ENCODE measurements at regions not wholly inside any gene's neighbourhood (a gene's known extent, or its start where the extent isn't known, plus 50 kb on each side); places are given as distances from the start of the nearest gene placed in this dataset.

DNA sequence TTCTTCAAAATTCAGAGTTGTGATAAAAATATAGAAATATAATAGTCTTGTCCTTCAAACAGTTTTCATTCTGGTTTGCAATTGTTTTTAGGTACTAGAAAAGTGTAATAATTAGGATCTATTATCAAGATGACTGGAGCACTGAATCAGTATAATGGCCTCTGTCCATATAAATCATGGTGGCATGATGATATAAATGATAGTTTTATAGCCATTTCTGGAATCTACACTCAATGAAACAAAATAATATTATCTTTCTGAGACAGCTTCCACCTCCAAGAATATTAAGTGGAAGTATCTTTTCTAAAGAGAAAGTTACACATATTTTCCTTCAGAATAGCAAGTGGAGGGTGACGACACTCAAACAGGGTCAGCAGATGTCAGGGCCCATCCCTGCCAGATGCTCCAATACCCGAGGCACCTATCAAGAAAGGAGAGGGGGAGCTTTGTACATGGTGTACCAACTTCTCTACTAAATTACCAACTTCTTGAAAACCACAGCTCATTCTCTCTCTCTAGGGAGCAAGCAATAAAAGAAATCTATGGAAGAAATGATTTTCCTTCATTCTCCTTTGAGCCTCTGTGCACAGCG lies 882.7 kb upstream of the CHAC2 start:
- Histone ChIP-seq H3K4me1 (no peaks in the 10 kb centered on the region), H3K27me3 (no peaks in the 10 kb centered on the region), H3K27ac (no peak overlapping the region), H3K36me3 (no peaks in the 10 kb centered on the region), H3K4me3 (no peak overlapping the region), H3K9me3 (no peaks in the 10 kb centered on the region)
- TF ChIP-seq POLR2A (IDR thresholded peaks at IDR 0.05) = no peak
- TF ChIP-seq, protein P1, sequence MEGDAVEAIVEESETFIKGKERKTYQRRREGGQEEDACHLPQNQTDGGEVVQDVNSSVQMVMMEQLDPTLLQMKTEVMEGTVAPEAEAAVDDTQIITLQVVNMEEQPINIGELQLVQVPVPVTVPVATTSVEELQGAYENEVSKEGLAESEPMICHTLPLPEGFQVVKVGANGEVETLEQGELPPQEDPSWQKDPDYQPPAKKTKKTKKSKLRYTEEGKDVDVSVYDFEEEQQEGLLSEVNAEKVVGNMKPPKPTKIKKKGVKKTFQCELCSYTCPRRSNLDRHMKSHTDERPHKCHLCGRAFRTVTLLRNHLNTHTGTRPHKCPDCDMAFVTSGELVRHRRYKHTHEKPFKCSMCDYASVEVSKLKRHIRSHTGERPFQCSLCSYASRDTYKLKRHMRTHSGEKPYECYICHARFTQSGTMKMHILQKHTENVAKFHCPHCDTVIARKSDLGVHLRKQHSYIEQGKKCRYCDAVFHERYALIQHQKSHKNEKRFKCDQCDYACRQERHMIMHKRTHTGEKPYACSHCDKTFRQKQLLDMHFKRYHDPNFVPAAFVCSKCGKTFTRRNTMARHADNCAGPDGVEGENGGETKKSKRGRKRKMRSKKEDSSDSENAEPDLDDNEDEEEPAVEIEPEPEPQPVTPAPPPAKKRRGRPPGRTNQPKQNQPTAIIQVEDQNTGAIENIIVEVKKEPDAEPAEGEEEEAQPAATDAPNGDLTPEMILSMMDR (IDR thresholded peaks at IDR 0.05) = no peak
- intact Hi-C loops (cut with DNase I; ENCODE audit: low total_unique reads) = no loop called here
- no peak for DNase-seq

DNA sequence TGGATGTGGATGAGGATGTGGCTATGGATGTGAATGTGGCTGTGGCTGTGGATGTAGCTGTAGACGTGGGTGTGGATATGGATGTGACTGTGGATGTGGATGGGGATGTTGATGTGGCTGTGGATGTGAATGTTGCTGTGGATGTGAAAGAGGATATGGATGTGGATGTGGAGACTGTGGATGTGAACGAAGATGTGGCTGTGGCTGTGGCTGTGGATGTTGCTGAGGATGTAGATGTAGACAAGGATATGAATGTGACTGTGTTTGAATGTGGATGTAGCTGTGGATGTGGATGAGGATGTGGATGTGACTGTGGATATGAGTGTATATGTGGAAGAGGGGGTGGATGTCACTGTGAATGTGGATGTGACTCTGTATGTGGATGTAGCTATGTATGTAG lies 884.6 kb upstream of the CHAC2 start:
- no peak overlapping the region for H3K4me3 ChIP-seq
- no peaks in the 10 kb centered on the region for H3K4me1 ChIP-seq
- H3K36me3 ChIP-seq = no peaks in the 10 kb centered on the region
- TF ChIP-seq, protein P1 (IDR thresholded peaks at IDR 0.05) = no peak
- TF ChIP-seq POLR2A (IDR thresholded peaks at IDR 0.05) = no peak
- no peak for DNase-seq
- intact Hi-C loops (cut with DNase I; ENCODE audit: low total_unique reads) = no loop called here
- no peaks in the 10 kb centered on the region for H3K9me3 ChIP-seq
- no peaks in the 10 kb centered on the region for H3K27me3 ChIP-seq
- no peak overlapping the region for H3K27ac ChIP-seq

DNA sequence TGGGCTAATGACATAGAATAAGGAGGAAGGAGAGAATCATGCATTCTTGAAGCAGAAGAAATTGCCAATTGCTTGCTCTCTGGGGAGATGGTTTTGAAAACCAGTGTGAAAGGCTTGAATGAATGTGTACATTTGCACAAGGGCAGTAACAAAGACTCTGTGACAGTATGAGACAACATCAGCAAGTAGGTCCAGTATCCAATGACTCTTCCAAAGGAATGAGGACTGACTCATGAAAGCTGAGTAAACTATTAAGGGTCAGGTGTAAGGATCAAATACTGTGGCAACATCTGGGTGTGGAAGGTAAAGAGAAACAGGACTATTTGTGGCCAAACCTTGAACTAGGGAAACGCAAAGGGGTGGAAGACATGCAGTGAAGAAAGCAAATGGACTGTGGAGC lies 886.0 kb upstream of the CHAC2 start:
- no peaks in the 10 kb centered on the region for H3K27me3 ChIP-seq
- no peaks in the 10 kb centered on the region for H3K4me1 ChIP-seq
- H3K9me3 ChIP-seq = no peaks in the 10 kb centered on the region
- intact Hi-C loops (cut with DNase I; ENCODE audit: low total_unique reads) = no loop called here
- no peak overlapping the region for H3K27ac ChIP-seq
- TF ChIP-seq POLR2A (IDR thresholded peaks at IDR 0.05) = no peak
- H3K36me3 ChIP-seq = no peaks in the 10 kb centered on the region
- no peak for DNase-seq
- H3K4me3 ChIP-seq = no peak overlapping the region

DNA sequence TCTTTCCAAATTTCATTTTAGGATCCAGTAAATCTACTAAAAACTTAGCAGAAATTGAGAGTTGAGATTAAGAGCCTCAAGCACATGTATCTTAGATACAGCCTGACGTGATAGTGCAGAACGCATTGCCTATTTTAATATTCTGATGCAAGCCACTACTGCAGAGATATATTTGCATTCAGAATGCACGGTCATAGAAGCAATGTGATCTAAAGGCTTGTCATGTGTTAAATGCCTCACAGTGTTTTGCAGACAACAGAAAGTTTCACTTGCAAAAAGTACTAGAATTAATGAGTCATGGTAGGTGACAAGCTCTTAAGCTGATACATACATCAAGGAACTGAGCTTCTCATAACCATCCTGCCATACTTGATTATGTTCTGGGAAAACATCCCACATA lies 886.7 kb upstream of the CHAC2 start:
- intact Hi-C loops (cut with DNase I; ENCODE audit: low total_unique reads) = no loop called here
- Histone ChIP-seq H3K4me3 (no peak overlapping the region), H3K27me3 (no peaks in the 10 kb centered on the region), H3K27ac (no peak overlapping the region), H3K4me1 (no peaks in the 10 kb centered on the region), H3K36me3 (no peaks in the 10 kb centered on the region), H3K9me3 (no peaks in the 10 kb centered on the region)
- no peak for TF ChIP-seq POLR2A (IDR thresholded peaks at IDR 0.05)
- no peak for DNase-seq

DNA sequence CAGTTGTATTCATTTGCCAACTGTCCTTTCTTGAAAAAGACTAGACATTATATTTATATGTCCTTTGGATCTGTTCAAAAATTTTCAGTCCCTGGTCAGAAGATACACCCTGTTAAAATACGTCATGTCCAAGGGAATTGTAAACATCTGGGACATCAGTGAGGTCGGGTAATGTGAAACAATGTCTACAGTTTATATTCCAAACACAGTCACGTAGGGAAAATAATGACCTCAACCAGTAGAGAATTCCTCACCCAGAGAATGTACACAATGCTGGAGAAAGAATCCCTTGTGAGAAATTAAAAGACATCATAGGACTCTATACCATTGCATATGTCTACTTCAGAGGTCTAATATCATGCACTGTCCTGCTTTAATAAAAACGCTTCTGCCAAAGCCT lies 888.0 kb upstream of the CHAC2 start:
- no peak overlapping the region for H3K27ac ChIP-seq
- no peak overlapping the region for H3K4me3 ChIP-seq
- H3K4me1 ChIP-seq = no peaks in the 10 kb centered on the region
- no peaks in the 10 kb centered on the region for H3K9me3 ChIP-seq
- TF ChIP-seq POLR2A (IDR thresholded peaks at IDR 0.05) = no peak
- TF ChIP-seq, protein P1 (IDR thresholded peaks at IDR 0.05) = no peak
- no peaks in the 10 kb centered on the region for H3K27me3 ChIP-seq
- DNase-seq = no peak
- no peaks in the 10 kb centered on the region for H3K36me3 ChIP-seq
- intact Hi-C loops (cut with DNase I; ENCODE audit: low total_unique reads) = no loop called here

DNA sequence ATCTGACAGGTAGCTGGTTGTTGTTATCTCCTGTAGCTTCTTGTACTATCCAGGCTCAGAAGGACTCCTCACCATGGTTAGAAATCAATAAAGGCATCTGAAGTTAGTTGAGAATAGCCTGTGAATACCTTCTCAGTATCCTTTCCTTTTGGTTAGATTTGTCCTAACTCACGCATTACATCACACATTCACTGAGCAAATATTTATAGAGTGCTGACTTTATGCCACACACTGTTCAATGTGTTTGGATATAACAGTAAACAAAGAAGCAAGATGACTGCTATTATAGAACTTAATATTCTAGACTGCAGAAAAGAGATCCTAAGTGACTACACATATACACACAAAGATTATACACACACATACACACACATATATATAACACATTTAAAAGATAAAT lies 889.9 kb upstream of the CHAC2 start:
- TF ChIP-seq, protein P1 (IDR thresholded peaks at IDR 0.05) = no peak
- no peak for TF ChIP-seq POLR2A (IDR thresholded peaks at IDR 0.05)
- H3K9me3 ChIP-seq = no peaks in the 10 kb centered on the region
- no peaks in the 10 kb centered on the region for H3K36me3 ChIP-seq
- no peak for DNase-seq
- no peak overlapping the region for H3K27ac ChIP-seq
- intact Hi-C loops (cut with DNase I; ENCODE audit: low total_unique reads) = no loop called here
- H3K4me3 ChIP-seq = no peak overlapping the region
- H3K4me1 ChIP-seq = no peaks in the 10 kb centered on the region
- H3K27me3 ChIP-seq = no peaks in the 10 kb centered on the region
